Smooth muscle cell (in vitro differentiated cells): ENCODE measurements at regions not wholly inside any gene's neighbourhood (a gene's known extent, or its start where the extent isn't known, plus 50 kb on each side); places are given as distances from the start of the nearest gene placed in this dataset.

ENCODE experiments used
- DNase-seq: peaks from one replicate; lab custom pipeline; 2025; ENCODE audit not compliant: unreplicated experiment; lab: John Stamatoyannopoulos, UW
- H2AFZ ChIP-seq: fragments of 200-600 bp; sonication (generic); 2 replicates; pipeline ENCODE4 v1.6.0; 2016; ENCODE audit warnings: antibody characterized with exemption, low read depth, mild to moderate bottlenecking
- H3F3A ChIP-seq: fragments of 200-600 bp; sonication (generic); 2 replicates; pipeline ENCODE4 v1.6.0; 2017; ENCODE audit warnings: antibody characterized with exemption, low read depth
- H3K27ac ChIP-seq: fragments of 200-600 bp; sonication (generic); 2 replicates; pipeline ENCODE4 v1.5.1; 2016; ENCODE audit warnings: low read depth, mild to moderate bottlenecking
- H3K27me3 ChIP-seq: fragments of 200-600 bp; sonication (generic); 2 replicates; pipeline ENCODE4 v1.6.1; 2016; ENCODE audit warnings: low read depth, mild to moderate bottlenecking
- H3K36me3 ChIP-seq: fragments of 200-600 bp; sonication (generic); 2 replicates; pipeline ENCODE4 v1.5.1; 2016; ENCODE audit warnings: low read depth
- H3K4me1 ChIP-seq: fragments of 200-600 bp; sonication (generic); 2 replicates; pipeline ENCODE4 v1.5.1; 2016; ENCODE audit warnings: low read depth
- H3K4me2 ChIP-seq: fragments of 200-600 bp; sonication (generic); 2 replicates; pipeline ENCODE4 v1.6.0; 2016; ENCODE audit warnings: mild to moderate bottlenecking
- H3K4me3 ChIP-seq: fragments of 200-600 bp; sonication (generic); 2 replicates; pipeline ENCODE4 v1.5.1; 2016; ENCODE audit warnings: mild to moderate bottlenecking
- H3K79me2 ChIP-seq: fragments of 200-600 bp; sonication (generic); 2 replicates; pipeline ENCODE4 v1.6.0; 2016; ENCODE audit warnings: low read depth, mild to moderate bottlenecking
- H3K9ac ChIP-seq: fragments of 200-600 bp; sonication (generic); 2 replicates; pipeline ENCODE4 v1.6.0; 2016; ENCODE audit warnings: low read depth
- H3K9me3 ChIP-seq: fragments of 200-600 bp; sonication (generic); replicated peaks from 2 replicates; pipeline ENCODE4 v1.5.1; 2016; ENCODE audit warnings: low read depth
- H4K20me1 ChIP-seq: fragments of 200-600 bp; sonication (generic); 2 replicates; pipeline ENCODE4 v1.6.0; 2016; ENCODE audit warnings: low read depth
- CTCF ChIP-seq: fragments of 200-600 bp; sonication (generic); IDR thresholded peaks from 2 replicates; pipeline ENCODE4 v1.5.1; 2017; ENCODE audit warnings: borderline replicate concordance, mild to moderate bottlenecking, antibody characterized with exemption; ENCODE audit not compliant: insufficient read depth, poor library complexity, severe bottlenecking
- WGBS: methylation state at CpG from one replicate; pipeline ENCODE4 v1.1.7; 2016; ENCODE audit warnings: low lambda C conversion rate; 5-methylcytosine and 5-hydroxymethylcytosine counted together

DNA sequence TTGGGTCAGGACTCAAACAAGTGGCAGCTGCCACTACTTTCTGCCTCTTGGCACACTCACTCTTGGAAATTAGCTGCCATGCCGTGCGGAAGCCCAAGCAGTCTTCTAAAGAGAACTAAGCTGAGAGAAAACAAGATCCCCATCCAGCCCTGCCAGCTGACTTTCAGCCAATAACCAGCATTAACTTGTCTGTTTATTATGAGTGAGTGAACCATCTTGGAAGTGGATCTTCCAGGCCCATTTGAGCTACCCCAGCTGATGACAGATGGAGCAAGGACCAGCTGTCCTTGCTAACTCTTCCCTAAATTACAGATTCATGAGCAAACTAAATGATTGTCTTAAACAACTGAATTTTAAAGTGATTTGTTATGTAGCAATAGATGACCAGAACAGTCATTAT lies 73.9 kb upstream of the RBM24 start:
- Histone ChIP-seq H3K27me3 (no peaks in the 10 kb centered on the region), H3K9ac (no peak overlapping the region), H3K4me1 (peaks cover 5% of the 10 kb centered on the region), H3K4me2 (no peak overlapping the region), H3K4me3 (no peak overlapping the region), H3K27ac (no peak overlapping the region), H4K20me1 (no peaks in the 10 kb centered on the region), H3F3A (no peaks in the 10 kb centered on the region), H3K9me3 (no peaks in the 10 kb centered on the region), H2AFZ (no peak overlapping the region), H3K36me3 (no peaks in the 10 kb centered on the region), H3K79me2 (no peaks in the 10 kb centered on the region)
- WGBS: 100% methylated on average over 2 of the region's 2 CpGs
- TF ChIP-seq CTCF: no peak
- DNase-seq: no peak

- no peak for TF ChIP-seq CTCF
- H3K79me2 ChIP-seq: no peaks in the 10 kb centered on the region
These were observed 70.5 kb upstream of the RBM24 start for GRCh38 chr6:17210683-17211082.

GRCh38 chr6:17211101-17211500 lies 70.1 kb upstream of the RBM24 start:
- TF ChIP-seq CTCF: no peak
- Histone ChIP-seq H3K79me2 (no peaks in the 10 kb centered on the region), H3K36me3 (no peaks in the 10 kb centered on the region), H3K27me3 (no peaks in the 10 kb centered on the region), H3K4me3 (no peak overlapping the region), H4K20me1 (no peaks in the 10 kb centered on the region), H3F3A (no peaks in the 10 kb centered on the region), H3K27ac (no peak overlapping the region), H2AFZ (no peak overlapping the region), H3K9me3 (no peaks in the 10 kb centered on the region), H3K4me1 (peaks cover 7% of the 10 kb centered on the region), H3K9ac (no peak overlapping the region), H3K4me2 (no peak overlapping the region)
- WGBS: 99% methylated on average over 3 of the region's 3 CpGs
- no peak for DNase-seq

More at GRCh38 chr6:17210683-17211082, 70.5 kb upstream of the RBM24 start:
- 86% methylated on average over 3 of the region's 3 CpGs for WGBS
- Histone ChIP-seq H3K27me3 (no peaks in the 10 kb centered on the region), H4K20me1 (no peaks in the 10 kb centered on the region), H3K4me2 (no peak overlapping the region), H3K36me3 (no peaks in the 10 kb centered on the region), H2AFZ (no peak overlapping the region), H3K27ac (no peak overlapping the region), H3K4me3 (no peak overlapping the region), H3K4me1 (peaks cover 7% of the 10 kb centered on the region), H3F3A (no peaks in the 10 kb centered on the region), H3K9me3 (no peaks in the 10 kb centered on the region), H3K9ac (no peak overlapping the region)
- DNase-seq: no peak

- peak; percentile 2 for DNase-seq
- peak overlapping the region; percentile 84 for H2AFZ ChIP-seq
These were observed 68.4 kb upstream of the RBM24 start for GRCh38 chr6:17212546-17213371.

More at GRCh38 chr6:17212546-17213371, 68.4 kb upstream of the RBM24 start:
- TF ChIP-seq CTCF: no peak
- Histone ChIP-seq H3K79me2 (no peaks in the 10 kb centered on the region), H3K9ac (no peak overlapping the region), H3K4me1 (peaks cover 7% of the 10 kb centered on the region), H3K4me2 (peak overlapping the region; percentile 53), H4K20me1 (no peaks in the 10 kb centered on the region), H3F3A (no peaks in the 10 kb centered on the region), H3K9me3 (no peaks in the 10 kb centered on the region), H3K27me3 (no peaks in the 10 kb centered on the region), H3K36me3 (no peaks in the 10 kb centered on the region), H3K27ac (no peak overlapping the region), H3K4me3 (no peak overlapping the region)
- 69% methylated on average over 13 of the region's 13 CpGs for WGBS
